ENCODE measurements at regions not wholly inside any gene's neighbourhood (a gene's known extent, or its start where the extent isn't known, plus 50 kb on each side); places are given as distances from the start of the nearest gene placed in this dataset.

GRCh38 chr16:22677024-22677830 is 136.7 kb upstream of the HS3ST2 start:
- Mint-ChIP-seq H3K4me1 (ENCODE audit: unreplicated experiment) (no peaks in the 10 kb centered on the region), H3K4me3 (ENCODE audit: unreplicated experiment) (no peak overlapping the region), H3K36me3 (ENCODE audit: unreplicated experiment) (no peaks in the 10 kb centered on the region), H3K9me3 (ENCODE audit: unreplicated experiment) (no peaks in the 10 kb centered on the region), H3K27me3 (ENCODE audit: unreplicated experiment) (no peaks in the 10 kb centered on the region), H3K27ac (ENCODE audit: unreplicated experiment) (no peak overlapping the region)
- TF ChIP-seq CTCF (IDR thresholded peaks at IDR 0.05), result no peak
- peak; percentile 84 for DNase-seq (ENCODE audit: extremely low spot score, unreplicated experiment)

GRCh38 chr16:22678311-22678710 is 135.7 kb upstream of the HS3ST2 start:
- Mint-ChIP-seq H3K27ac (ENCODE audit: unreplicated experiment) (no peak overlapping the region), H3K9me3 (ENCODE audit: unreplicated experiment) (no peaks in the 10 kb centered on the region), H3K4me3 (ENCODE audit: unreplicated experiment) (no peak overlapping the region), H3K27me3 (ENCODE audit: unreplicated experiment) (no peaks in the 10 kb centered on the region), H3K4me1 (ENCODE audit: unreplicated experiment) (no peaks in the 10 kb centered on the region), H3K36me3 (ENCODE audit: unreplicated experiment) (no peaks in the 10 kb centered on the region)
- no peak for TF ChIP-seq CTCF (IDR thresholded peaks at IDR 0.05)
- DNase-seq (ENCODE audit: extremely low spot score, unreplicated experiment), result no peak

GRCh38 chr16:22681554-22682291 is 132.2 kb upstream of the HS3ST2 start:
- Mint-ChIP-seq H3K4me1 (ENCODE audit: unreplicated experiment) (no peaks in the 10 kb centered on the region), H3K27me3 (ENCODE audit: unreplicated experiment) (no peaks in the 10 kb centered on the region), H3K9me3 (ENCODE audit: unreplicated experiment) (peaks cover 5% of the 10 kb centered on the region), H3K4me3 (ENCODE audit: unreplicated experiment) (no peak overlapping the region), H3K36me3 (ENCODE audit: unreplicated experiment) (no peaks in the 10 kb centered on the region), H3K27ac (ENCODE audit: unreplicated experiment) (no peak overlapping the region)
- TF ChIP-seq CTCF (IDR thresholded peaks at IDR 0.05), result no peak
- DNase-seq (ENCODE audit: extremely low spot score, unreplicated experiment), result no peak

GRCh38 chr16:22683258-22683657 is 130.7 kb upstream of the HS3ST2 start:
- peaks cover 10% of the 10 kb centered on the region for H3K9me3 Mint-ChIP-seq (ENCODE audit: unreplicated experiment)
- TF ChIP-seq CTCF (IDR thresholded peaks at IDR 0.05), result no peak
- DNase-seq (ENCODE audit: extremely low spot score, unreplicated experiment), result no peak
- H3K27ac Mint-ChIP-seq (ENCODE audit: unreplicated experiment), result no peak overlapping the region
- H3K4me3 Mint-ChIP-seq (ENCODE audit: unreplicated experiment), result no peak overlapping the region
- H3K4me1 Mint-ChIP-seq (ENCODE audit: unreplicated experiment), result no peaks in the 10 kb centered on the region
- H3K27me3 Mint-ChIP-seq (ENCODE audit: unreplicated experiment), result no peaks in the 10 kb centered on the region
- no peaks in the 10 kb centered on the region for H3K36me3 Mint-ChIP-seq (ENCODE audit: unreplicated experiment)

All from osteocyte (in vitro differentiated cells).